MM.1S (cell line): ENCODE measurements at regions not wholly inside any gene's neighbourhood (a gene's known extent, or its start where the extent isn't known, plus 50 kb on each side); places are given as distances from the start of the nearest gene placed in this dataset.

ENCODE experiments used
- DNase-seq: peaks from one replicate; pipeline ENCODE4 v3.0.0-alpha.2; 2015
- H2AFZ ChIP-seq: fragments of 300-600 bp; sonication (generic); 2 replicates; pipeline ENCODE4 v1.6.0; 2016; ENCODE audit warnings: antibody characterized with exemption, low read length
- H3F3A ChIP-seq: fragments of 300-600 bp; sonication (generic); 2 replicates; pipeline ENCODE4 v1.6.1; 2016; ENCODE audit warnings: mild to moderate bottlenecking, antibody characterized with exemption, low read length, moderate library complexity, mixed read lengths; ENCODE audit not compliant: insufficient read depth
- H3K27ac ChIP-seq: fragments of 300-600 bp; sonication (generic); 2 replicates; pipeline ENCODE4 v1.5.1; 2016; ENCODE audit warnings: mild to moderate bottlenecking, low read length
- H3K27me3 ChIP-seq: fragments of 300-600 bp; sonication (generic); replicated peaks from 2 replicates; pipeline ENCODE4 v1.6.0; 2016; ENCODE audit warnings: low read length; ENCODE audit not compliant: insufficient read depth
- H3K36me3 ChIP-seq: fragments of 300-600 bp; sonication (generic); replicated peaks from 2 replicates; pipeline ENCODE4 v1.6.1; 2016; ENCODE audit warnings: mild to moderate bottlenecking, low read length, mixed read lengths; ENCODE audit not compliant: insufficient read depth
- H3K4me1 ChIP-seq: fragments of 300-600 bp; sonication (generic); 2 replicates; pipeline ENCODE4 v1.6.1; 2016; ENCODE audit warnings: low read length, mixed read lengths
- H3K4me2 ChIP-seq: fragments of 300-600 bp; sonication (generic); 2 replicates; pipeline ENCODE4 v1.6.0; 2016; ENCODE audit warnings: low read depth, low read length
- H3K4me3 ChIP-seq: fragments of 300-600 bp; sonication (generic); 2 replicates; pipeline ENCODE4 v1.5.1; 2016; ENCODE audit warnings: low read length, mixed read lengths
- H3K79me2 ChIP-seq: fragments of 300-600 bp; sonication (generic); 2 replicates; pipeline ENCODE4 v1.6.1; 2016; ENCODE audit warnings: mixed run types, low read length, mixed read lengths
- H3K9ac ChIP-seq: fragments of 300-600 bp; sonication (generic); 2 replicates; pipeline ENCODE4 v1.6.1; 2016; ENCODE audit warnings: low read length, mixed read lengths
- H3K9me2 ChIP-seq: fragments of 300-600 bp; sonication (generic); replicated peaks from 2 replicates; pipeline ENCODE4 v1.6.1; 2016; ENCODE audit warnings: mild to moderate bottlenecking, low read length, mixed read lengths; ENCODE audit not compliant: insufficient read depth
- H3K9me3 ChIP-seq: fragments of 300-600 bp; sonication (generic); replicated peaks from 2 replicates; pipeline ENCODE4 v1.6.1; 2016; ENCODE audit warnings: mild to moderate bottlenecking, low read length, mixed read lengths; ENCODE audit not compliant: insufficient read depth
- H4K20me1 ChIP-seq: fragments of 300-600 bp; sonication (generic); 2 replicates; pipeline ENCODE4 v1.6.1; 2016; ENCODE audit warnings: mild to moderate bottlenecking, low read length, moderate library complexity, mixed read lengths; ENCODE audit not compliant: insufficient read depth
- CTCF ChIP-seq: fragments of 300-600 bp; sonication (generic); IDR thresholded peaks from 2 replicates; pipeline ENCODE4 v1.5.1; 2016; ENCODE audit warnings: antibody characterized with exemption, low read length, mixed read lengths
- EZH2 ChIP-seq: fragments of 300-600 bp; sonication (generic); optimal IDR thresholded peaks from 2 replicates; pipeline ENCODE3; 2017; ENCODE audit warnings: low read depth, mild to moderate bottlenecking, antibody characterized with exemption, low read length, mixed read lengths
- EZH2phosphoT487 ChIP-seq: fragments of 300-600 bp; sonication (generic); IDR thresholded peaks from 2 replicates; pipeline ENCODE4 v1.6.1; 2018; ENCODE audit warnings: antibody characterized with exemption, low read length

GRCh38 chr2:176398243-176399073 is 129.2 kb downstream of the MTX2 start:
- H3K27me3 ChIP-seq = no peaks in the 10 kb centered on the region
- H2AFZ ChIP-seq = no peak overlapping the region

GRCh38 chr2:176399074-176399598 is 129.9 kb downstream of the MTX2 start:
- H3K79me2 ChIP-seq = no peaks in the 10 kb centered on the region
- H3K9ac ChIP-seq = no peak overlapping the region
- no peaks in the 10 kb centered on the region for H3K27me3 ChIP-seq
- H3K9me2 ChIP-seq = no peaks in the 10 kb centered on the region
- TF ChIP-seq EZH2phosphoT487 = no peak
- no peak for TF ChIP-seq EZH2
- no peak for TF ChIP-seq CTCF
- H3K4me3 ChIP-seq = no peak overlapping the region
- H2AFZ ChIP-seq = no peak overlapping the region
- no peaks in the 10 kb centered on the region for H3K4me1 ChIP-seq
- no peak for DNase-seq
- no peaks in the 10 kb centered on the region for H4K20me1 ChIP-seq
- H3K27ac ChIP-seq = no peak overlapping the region
- H3K9me3 ChIP-seq = no peaks in the 10 kb centered on the region
- no peak overlapping the region for H3K4me2 ChIP-seq
- no peaks in the 10 kb centered on the region for H3F3A ChIP-seq
- H3K36me3 ChIP-seq = no peaks in the 10 kb centered on the region

More at GRCh38 chr2:176398243-176399073, 129.2 kb downstream of the MTX2 start:
- Histone ChIP-seq H3K9me2 (no peaks in the 10 kb centered on the region), H3K4me2 (no peak overlapping the region), H3K9ac (no peak overlapping the region), H3K4me3 (no peak overlapping the region), H3K27ac (no peak overlapping the region), H3K9me3 (no peaks in the 10 kb centered on the region), H3K4me1 (no peaks in the 10 kb centered on the region), H4K20me1 (no peaks in the 10 kb centered on the region), H3K36me3 (no peaks in the 10 kb centered on the region), H3K79me2 (no peaks in the 10 kb centered on the region), H3F3A (no peaks in the 10 kb centered on the region)
- no peak for DNase-seq
- TF ChIP-seq EZH2 = no peak
- TF ChIP-seq EZH2phosphoT487 = no peak
- TF ChIP-seq CTCF = no peak

- no peak overlapping the region for H3K4me3 ChIP-seq
- no peaks in the 10 kb centered on the region for H3K27me3 ChIP-seq
- H3K9me2 ChIP-seq = no peaks in the 10 kb centered on the region
- no peaks in the 10 kb centered on the region for H3K79me2 ChIP-seq
- no peak overlapping the region for H2AFZ ChIP-seq
- no peaks in the 10 kb centered on the region for H3K9me3 ChIP-seq
- H3K36me3 ChIP-seq = no peaks in the 10 kb centered on the region
- H4K20me1 ChIP-seq = no peaks in the 10 kb centered on the region
- no peaks in the 10 kb centered on the region for H3F3A ChIP-seq
- no peak for DNase-seq
- no peak overlapping the region for H3K27ac ChIP-seq
- H3K4me2 ChIP-seq = no peak overlapping the region
- H3K9ac ChIP-seq = no peak overlapping the region
- 0 out of 2 replicates have a peak, but pooled peaks cover 4% of the 10 kb centered on the region for H3K4me1 ChIP-seq
- TF ChIP-seq EZH2 (no peak), EZH2phosphoT487 (no peak), CTCF (no peak)
These were observed 136.2 kb downstream of the MTX2 start for GRCh38 chr2:176405477-176405876.
